ENCODE measurements at regions not wholly inside any gene's neighbourhood (a gene's known extent, or its start where the extent isn't known, plus 50 kb on each side); places are given as distances from the start of the nearest gene placed in this dataset.

GRCh38 chr17:73899839-73900238 lies 255.6 kb upstream of the SDK2 start:
- TF ChIP-seq, protein P1, sequence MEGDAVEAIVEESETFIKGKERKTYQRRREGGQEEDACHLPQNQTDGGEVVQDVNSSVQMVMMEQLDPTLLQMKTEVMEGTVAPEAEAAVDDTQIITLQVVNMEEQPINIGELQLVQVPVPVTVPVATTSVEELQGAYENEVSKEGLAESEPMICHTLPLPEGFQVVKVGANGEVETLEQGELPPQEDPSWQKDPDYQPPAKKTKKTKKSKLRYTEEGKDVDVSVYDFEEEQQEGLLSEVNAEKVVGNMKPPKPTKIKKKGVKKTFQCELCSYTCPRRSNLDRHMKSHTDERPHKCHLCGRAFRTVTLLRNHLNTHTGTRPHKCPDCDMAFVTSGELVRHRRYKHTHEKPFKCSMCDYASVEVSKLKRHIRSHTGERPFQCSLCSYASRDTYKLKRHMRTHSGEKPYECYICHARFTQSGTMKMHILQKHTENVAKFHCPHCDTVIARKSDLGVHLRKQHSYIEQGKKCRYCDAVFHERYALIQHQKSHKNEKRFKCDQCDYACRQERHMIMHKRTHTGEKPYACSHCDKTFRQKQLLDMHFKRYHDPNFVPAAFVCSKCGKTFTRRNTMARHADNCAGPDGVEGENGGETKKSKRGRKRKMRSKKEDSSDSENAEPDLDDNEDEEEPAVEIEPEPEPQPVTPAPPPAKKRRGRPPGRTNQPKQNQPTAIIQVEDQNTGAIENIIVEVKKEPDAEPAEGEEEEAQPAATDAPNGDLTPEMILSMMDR (IDR thresholded peaks at IDR 0.05) = no peak
- Histone ChIP-seq H3K4me1 (peaks cover 0 to 13% of the 10 kb centered on the region in 2 donors), H3K9me3 (no peaks in the 10 kb centered on the region), H3K27me3 (peaks cover 5 to 99% of the 10 kb centered on the region in 2 donors), H3K27ac (no peak overlapping the region), H3K36me3 (no peaks in the 10 kb centered on the region), H3K4me3 (no peak overlapping the region)
- no peak for DNase-seq
- no peak for ATAC-seq
- intact Hi-C loops (cut with DNase I) = no loop called here

GRCh38 chr17:73900516-73900915 lies 256.3 kb upstream of the SDK2 start:
- no peak overlapping the region for H3K27ac ChIP-seq
- peaks cover 5 to 96% of the 10 kb centered on the region in 2 donors for H3K27me3 ChIP-seq
- no peaks in the 10 kb centered on the region for H3K36me3 ChIP-seq
- ATAC-seq (no peak), DNase-seq (no peak)
- no peak overlapping the region for H3K4me3 ChIP-seq
- TF ChIP-seq, protein P1 (IDR thresholded peaks at IDR 0.05) = no peak
- H3K4me1 ChIP-seq = peaks cover 0 to 13% of the 10 kb centered on the region in 2 donors
- H3K9me3 ChIP-seq = no peaks in the 10 kb centered on the region
- intact Hi-C loops (cut with DNase I) = no loop called here

DNA sequence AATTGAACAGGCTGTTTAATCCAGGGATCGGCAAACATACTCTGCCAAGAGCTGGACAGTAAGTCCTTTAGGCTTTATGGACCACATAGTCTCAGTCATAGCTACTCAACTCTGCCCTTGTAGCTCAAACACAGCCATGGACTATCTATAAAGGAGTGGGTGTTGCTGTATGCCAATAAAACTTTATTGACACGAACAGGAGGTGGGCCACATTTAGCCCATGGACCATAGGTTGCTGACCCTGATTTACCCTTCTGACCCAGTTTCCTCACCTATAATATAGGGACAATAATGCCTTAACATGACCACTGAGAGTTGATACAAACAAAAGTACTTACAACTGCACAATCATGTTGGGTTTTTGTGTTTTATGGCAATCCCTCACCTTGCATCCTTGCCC lies 257.0 kb upstream of the SDK2 start:
- intact Hi-C loops (cut with DNase I) = no loop called here
- TF ChIP-seq, protein P1 (IDR thresholded peaks at IDR 0.05) = no peak
- DNase-seq = no peak
- Histone ChIP-seq H3K27ac (no peak overlapping the region), H3K4me3 (peak overlapping the region; percentile 15 to 34), H3K9me3 (no peaks in the 10 kb centered on the region), H3K4me1 (peaks cover 0 to 13% of the 10 kb centered on the region in 2 donors), H3K27me3 (peaks cover 5 to 92% of the 10 kb centered on the region in 2 donors), H3K36me3 (no peaks in the 10 kb centered on the region)
- ATAC-seq = no peak

DNA sequence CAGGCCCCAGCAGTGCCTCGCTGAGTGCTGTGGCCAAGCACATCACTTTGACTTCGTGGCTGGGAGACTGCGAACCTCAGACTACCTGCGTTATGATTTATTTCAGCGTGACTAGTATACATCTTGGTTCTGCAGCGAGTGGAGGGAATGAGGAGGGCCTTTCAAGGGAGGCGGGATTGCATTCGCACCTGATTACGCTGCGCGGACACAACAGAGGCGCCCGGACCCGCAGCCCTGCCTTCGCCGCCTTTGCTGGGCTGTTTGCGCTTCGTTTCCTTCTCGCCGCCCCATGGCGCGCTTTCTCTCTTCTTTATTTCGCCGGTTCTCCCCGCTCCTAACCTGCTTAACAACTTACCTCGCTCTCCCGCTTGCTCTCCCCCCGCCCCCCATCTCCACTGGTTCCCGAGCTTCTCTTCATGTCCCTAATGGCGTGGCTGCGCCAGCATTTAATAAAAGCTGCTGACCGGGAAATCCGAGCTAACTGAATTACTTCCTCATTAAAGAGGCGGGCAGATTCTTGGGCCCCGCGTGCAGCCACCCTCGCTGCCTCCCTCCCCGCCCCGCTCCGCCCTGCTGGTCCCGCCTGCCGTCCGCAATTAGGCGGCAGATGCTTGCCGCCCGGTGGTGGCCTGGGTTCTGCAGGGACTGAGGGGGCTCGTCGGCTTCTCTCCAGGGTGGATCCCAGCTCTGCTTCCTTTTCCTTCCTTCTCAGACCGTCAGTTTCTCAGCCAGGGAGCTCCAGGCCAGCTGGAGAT lies 257.6 kb upstream of the SDK2 start:
- Histone ChIP-seq H3K27ac (no peak overlapping the region), H3K27me3 (peaks cover 5 to 92% of the 10 kb centered on the region in 2 donors), H3K4me3 (peak overlapping the region; percentile 15 to 34), H3K4me1 (peaks cover 0 to 13% of the 10 kb centered on the region in 2 donors), H3K9me3 (no peaks in the 10 kb centered on the region), H3K36me3 (no peaks in the 10 kb centered on the region)
- peak; percentile 93 for ATAC-seq
- intact Hi-C loops (cut with DNase I) = no loop called here
- TF ChIP-seq, protein P1 (IDR thresholded peaks at IDR 0.05) = no peak
- peak; percentile 55 to 90 (median 62) for DNase-seq

DNA sequence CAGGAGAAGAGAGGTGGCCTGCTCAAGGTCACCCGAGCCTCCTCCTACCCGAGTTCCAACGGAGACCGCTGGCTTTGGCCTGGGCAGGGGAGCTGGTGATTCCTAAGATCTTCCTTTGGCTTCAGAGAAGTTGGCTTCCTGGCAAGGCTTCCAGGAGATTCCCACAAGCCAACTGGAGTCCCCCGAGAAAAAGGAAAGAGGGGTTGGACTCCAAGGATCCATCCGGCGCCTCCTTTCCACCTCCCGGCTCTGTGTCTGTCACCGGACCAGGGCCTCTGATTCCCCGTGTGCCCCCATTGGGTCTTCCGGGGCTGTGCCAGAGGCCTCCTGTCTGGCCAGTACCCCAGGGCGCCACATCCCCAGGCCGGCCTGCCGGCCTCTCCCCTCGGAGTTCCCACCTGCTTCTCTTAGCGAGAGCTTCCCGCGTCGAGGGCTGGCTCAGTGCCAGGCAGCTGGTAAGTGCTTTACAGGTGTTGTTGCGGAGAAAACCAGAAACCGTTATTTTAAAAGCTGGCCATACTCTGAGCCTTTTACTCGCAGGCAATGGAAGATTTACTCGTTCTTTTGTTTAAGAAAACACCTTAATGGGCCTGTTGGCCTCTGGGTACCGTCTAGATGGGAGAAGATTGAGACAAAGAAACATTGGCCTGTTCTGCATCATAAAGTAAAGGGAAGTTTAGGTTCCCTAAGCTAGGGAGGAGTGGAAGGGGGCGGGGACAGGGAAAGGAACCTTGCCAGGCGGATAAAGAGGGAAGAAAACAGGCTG lies 258.4 kb upstream of the SDK2 start:
- peaks cover 5 to 93% of the 10 kb centered on the region in 2 donors for H3K27me3 ChIP-seq
- H3K9me3 ChIP-seq = no peaks in the 10 kb centered on the region
- peak overlapping the region in 1 of 2 donors; percentile 34 for H3K4me3 ChIP-seq
- H3K27ac ChIP-seq = no peak overlapping the region
- DNase-seq (peak in 1 of 4 donors; percentile 74), ATAC-seq (peak; percentile 10)
- peaks cover 0 to 13% of the 10 kb centered on the region in 2 donors for H3K4me1 ChIP-seq
- TF ChIP-seq, protein P1 (IDR thresholded peaks at IDR 0.05) = no peak
- H3K36me3 ChIP-seq = no peaks in the 10 kb centered on the region
- intact Hi-C loops (cut with DNase I) = no loop called here

All from left lung (tissue), 4 donors.